ENCODE measurements at regions not wholly inside any gene's neighbourhood (a gene's known extent, or its start where the extent isn't known, plus 50 kb on each side); places are given as distances from the start of the nearest gene placed in this dataset.

- no peak for DNase-seq (ENCODE audit: low spot score)
Observed at GRCh38 chr5:40043916-40044315, 619.1 kb upstream of the DAB2 start.

GRCh38 chr5:40041452-40041851 lies 616.7 kb upstream of the DAB2 start:
- no peak for DNase-seq (ENCODE audit: low spot score)

- no peak for DNase-seq (ENCODE audit: low spot score)
Observed at GRCh38 chr5:40037713-40038112, 612.9 kb upstream of the DAB2 start.

GRCh38 chr5:40034441-40034840 lies 609.7 kb upstream of the DAB2 start:
- DNase-seq (ENCODE audit: low spot score): no peak

GRCh38 chr5:40033411-40033810 lies 608.6 kb upstream of the DAB2 start:
- DNase-seq (ENCODE audit: low spot score): no peak

DNA sequence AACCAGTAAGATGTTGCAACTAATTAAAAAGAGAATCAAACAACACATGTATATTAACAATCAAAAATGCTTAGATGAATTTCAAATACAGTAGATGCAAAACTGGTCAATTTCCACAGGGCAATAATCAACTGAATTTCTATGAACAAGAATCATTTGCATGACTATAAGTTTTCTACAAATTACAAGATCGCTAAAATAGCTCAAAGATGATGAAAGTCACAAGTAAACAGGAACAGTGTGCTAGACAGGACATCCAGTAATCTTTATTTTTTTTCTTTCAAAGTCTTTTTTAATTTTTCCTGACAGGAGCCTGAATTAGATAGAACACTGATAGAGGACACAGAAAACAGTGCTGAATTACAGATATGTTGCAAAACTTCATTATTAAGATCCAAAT lies 608.2 kb upstream of the DAB2 start:
- no peak for DNase-seq (ENCODE audit: low spot score)

- DNase-seq (ENCODE audit: low spot score): no peak
Observed at GRCh38 chr5:40030661-40031060, 605.9 kb upstream of the DAB2 start.

- no peak for DNase-seq (ENCODE audit: low spot score)
Observed at GRCh38 chr5:40029711-40030495, 605.1 kb upstream of the DAB2 start.

DNA sequence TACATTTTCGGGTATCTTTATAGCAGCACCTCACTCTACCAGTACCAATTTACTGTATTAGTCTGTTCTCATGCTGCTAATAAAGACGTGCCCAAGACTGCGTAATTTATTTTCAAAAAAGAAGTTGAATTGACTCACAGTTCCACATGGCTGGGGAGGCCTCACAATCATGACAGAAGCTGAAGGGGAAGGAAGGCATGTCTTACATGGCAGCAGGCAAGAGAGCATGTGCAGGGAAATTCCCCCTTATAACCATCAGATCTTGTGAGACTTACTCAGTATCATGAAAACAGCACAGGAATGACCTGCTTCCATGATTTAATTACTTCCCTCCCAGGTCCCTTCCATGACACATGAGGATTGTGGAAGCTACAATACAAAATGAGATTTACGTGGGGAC lies 602.6 kb upstream of the DAB2 start:
- no peak for DNase-seq (ENCODE audit: low spot score)

GRCh38 chr5:40025586-40025985 lies 600.8 kb upstream of the DAB2 start:
- no peak for DNase-seq (ENCODE audit: low spot score)

DNA sequence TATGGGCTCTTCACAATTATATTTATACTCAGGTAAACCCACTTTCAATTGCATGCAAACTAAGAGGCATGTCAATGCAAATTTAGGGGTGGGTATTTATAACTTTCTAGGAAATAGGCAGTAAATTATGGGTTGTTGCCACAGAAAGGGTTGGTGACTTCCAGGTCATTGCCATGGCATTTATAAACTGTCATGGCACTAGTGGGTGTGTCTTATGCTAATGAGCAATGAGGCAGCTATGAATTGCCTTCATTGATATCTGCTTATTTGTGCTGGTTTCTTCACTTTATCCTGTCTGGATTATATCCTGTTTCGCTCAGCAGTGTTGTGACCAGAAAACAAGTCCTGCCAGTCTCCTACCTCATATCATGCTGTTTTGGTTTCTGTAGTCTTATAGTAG lies 597.3 kb upstream of the DAB2 start:
- DNase-seq (ENCODE audit: low spot score): no peak

GRCh38 chr5:40021007-40021406 lies 596.2 kb upstream of the DAB2 start:
- no peak for DNase-seq (ENCODE audit: low spot score)

- no peak for DNase-seq (ENCODE audit: low spot score)
Observed at GRCh38 chr5:40017918-40018317, 593.1 kb upstream of the DAB2 start.

DNA sequence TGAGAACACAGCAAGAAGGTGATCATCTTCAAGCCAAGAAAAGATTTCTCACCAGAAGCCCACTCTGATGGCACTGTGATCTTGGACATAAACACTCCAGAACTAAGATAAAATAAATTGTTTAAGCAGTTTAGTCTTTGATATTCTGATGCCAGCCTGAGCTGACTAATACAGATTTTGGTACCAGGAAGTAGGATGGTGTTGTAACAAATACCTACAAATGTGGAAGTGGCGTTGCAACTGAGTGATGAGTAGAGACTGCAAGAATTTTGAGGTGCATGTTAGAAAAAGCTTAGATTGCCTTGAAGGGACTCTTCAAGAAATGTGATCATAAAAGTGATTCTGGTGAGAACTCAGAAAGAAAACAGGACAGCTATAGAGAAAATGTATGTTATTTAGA lies 592.4 kb upstream of the DAB2 start:
- no peak for DNase-seq (ENCODE audit: low spot score)

DNA sequence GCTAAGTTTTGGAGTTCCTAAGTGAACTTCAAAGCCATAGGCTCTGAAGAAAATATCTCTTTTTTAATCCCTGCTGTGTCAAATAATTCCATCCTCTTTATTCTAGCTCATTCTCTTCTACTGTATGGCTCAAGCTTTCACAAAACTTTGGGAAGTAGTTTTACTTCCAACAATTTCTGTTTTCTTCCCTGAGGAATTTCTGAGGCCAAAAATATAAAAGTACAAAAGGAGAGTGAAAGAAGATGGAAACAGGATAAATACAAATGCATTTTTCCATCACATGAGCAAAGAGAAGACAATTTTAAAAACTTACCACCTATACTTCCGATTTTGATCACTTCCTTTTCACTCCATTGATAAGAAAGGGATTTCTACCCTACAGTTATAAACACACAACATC lies 585.7 kb upstream of the DAB2 start:
- no peak for DNase-seq (ENCODE audit: low spot score)

GRCh38 chr5:40006260-40006659 lies 581.5 kb upstream of the DAB2 start:
- no peak for DNase-seq (ENCODE audit: low spot score)

DNA sequence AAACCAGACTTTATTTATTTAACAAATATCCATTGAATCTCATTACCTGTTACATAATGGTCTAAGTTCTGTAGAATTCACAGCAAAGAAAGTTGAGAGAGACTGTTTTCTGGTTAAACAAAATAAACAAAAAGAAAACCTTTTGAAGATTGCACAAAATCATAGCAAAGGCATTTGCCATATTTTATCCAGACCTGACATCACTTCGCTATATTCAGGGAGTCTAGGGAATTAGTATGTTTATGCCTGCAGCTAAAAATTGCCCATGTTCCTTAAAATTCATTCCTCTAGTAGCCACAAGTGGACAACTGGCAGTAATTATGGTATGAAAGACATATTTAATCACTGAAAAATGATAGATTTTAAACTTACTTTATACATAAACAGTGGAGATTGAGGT lies 577.0 kb upstream of the DAB2 start:
- no peak for DNase-seq (ENCODE audit: low spot score)

- DNase-seq (ENCODE audit: low spot score): no peak
Observed at GRCh38 chr5:39998518-39998917, 573.7 kb upstream of the DAB2 start.

DNA sequence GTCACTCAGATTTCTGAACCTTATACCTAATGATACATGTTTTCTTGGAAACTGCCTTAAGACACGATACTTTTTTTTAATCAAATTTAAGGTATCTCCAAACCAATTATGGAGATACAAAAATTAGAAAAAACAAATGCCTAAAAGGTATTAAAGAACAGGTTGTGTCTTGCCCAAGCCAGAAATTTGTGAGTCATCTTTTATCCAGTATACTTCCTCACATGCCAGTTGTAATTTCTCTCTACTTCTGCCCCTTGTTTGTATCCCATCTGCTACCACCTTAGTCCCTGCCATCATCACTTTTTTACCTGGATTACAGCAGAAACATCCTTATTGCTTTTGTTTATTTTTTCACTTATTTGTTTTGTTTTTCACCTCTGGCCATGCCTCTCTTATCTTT lies 571.2 kb upstream of the DAB2 start:
- no peak for DNase-seq (ENCODE audit: low spot score)

- DNase-seq (ENCODE audit: low spot score): peak; percentile 5
Observed at GRCh38 chr5:39992617-39993202, 567.9 kb upstream of the DAB2 start.

DNA sequence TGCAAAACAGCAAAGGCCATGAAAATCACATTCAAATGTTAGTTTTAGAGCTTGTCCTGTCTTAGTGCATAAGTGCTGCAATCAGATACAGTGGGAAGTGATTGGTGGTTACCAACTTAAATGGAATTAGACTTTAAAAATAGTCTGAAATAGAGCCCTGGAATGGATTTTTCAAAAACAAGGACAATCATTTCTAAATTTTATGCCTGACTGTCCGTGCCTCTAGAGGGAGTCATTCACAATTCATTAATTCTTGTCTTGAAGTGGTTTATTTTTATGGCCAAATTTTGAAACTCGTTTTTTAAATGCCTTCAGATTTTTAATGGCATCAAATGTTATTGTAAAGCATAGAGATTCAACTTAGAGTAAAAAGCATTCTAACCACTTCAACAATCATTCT lies 561.8 kb upstream of the DAB2 start:
- no peak for DNase-seq (ENCODE audit: low spot score)

- DNase-seq (ENCODE audit: low spot score): no peak
Observed at GRCh38 chr5:39980056-39980455, 555.3 kb upstream of the DAB2 start.

GRCh38 chr5:39977066-39977655 lies 552.4 kb upstream of the DAB2 start:
- DNase-seq (ENCODE audit: low spot score): peak; percentile 17

Data from A172 (cell line).